ENCODE measurements at regions not wholly inside any gene's neighbourhood (a gene's known extent, or its start where the extent isn't known, plus 50 kb on each side); places are given as distances from the start of the nearest gene placed in this dataset.

DNA sequence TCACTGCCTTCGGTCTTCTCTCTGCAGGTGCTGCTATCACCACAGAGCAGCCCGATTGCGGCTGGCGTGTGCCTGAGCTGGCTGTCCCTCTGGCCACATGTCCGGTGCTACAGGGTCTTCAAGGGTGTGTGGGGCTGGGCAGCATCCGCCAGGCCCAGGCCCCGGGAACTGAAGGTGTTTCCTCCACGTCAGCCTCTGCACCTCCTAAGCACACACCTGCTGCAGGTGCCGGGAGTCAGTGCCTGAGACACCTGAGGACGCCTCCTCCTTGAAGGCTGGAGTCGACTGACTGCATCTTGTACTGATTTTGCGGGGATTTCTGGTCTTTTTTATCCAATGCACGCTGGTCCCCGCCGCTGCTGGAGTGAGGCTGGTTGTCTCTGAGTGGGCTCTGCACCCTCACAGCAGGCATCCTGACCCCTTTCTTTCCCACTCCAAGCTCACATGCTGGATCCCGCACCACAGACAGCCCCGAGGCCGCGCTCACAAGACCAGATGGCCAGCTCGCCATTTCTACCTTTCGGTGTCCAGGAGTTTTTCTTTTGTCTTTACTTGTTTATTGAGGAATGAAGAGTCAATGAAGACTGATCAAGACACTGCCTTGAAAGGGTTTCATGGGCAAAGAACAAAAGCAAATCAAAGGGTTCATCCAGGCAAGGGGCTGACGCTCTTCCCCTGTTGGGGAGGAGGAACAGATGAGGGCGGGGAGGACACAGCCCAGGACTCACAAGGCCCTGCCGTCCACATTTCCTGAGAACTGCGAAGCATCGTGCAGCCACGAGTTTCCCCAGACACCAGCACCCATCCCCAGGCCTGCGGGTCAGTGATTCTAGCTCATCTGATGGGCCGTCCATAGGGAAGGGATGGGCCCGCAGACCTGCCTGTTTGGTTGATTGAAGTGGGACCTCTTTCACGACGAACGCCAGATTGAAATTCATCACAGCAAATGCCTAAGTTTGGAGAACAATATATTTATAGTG lies 203.8 kb upstream of the SOX1 start:
- no peak for DNase-seq (ENCODE audit: low spot score)

DNA sequence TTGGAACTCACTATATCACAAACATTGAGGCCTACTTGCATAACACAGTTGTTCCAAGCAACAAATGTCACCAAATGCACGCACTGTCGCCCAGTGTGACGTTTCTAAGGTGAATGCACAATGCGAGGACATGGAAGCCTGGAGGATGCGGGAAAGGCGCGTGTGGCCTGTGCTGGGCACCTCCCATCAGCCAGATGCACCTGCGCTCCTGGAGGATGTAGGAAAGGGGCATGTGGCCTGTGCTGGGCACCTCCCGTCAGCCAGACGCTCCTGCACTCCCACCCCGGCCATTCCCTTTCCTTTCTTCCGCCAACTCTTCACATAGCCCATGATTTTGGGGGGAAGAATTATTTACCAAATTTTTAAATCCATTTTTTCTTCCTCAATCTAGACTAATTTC lies 202.4 kb upstream of the SOX1 start:
- DNase-seq (ENCODE audit: low spot score), result no peak

DNA sequence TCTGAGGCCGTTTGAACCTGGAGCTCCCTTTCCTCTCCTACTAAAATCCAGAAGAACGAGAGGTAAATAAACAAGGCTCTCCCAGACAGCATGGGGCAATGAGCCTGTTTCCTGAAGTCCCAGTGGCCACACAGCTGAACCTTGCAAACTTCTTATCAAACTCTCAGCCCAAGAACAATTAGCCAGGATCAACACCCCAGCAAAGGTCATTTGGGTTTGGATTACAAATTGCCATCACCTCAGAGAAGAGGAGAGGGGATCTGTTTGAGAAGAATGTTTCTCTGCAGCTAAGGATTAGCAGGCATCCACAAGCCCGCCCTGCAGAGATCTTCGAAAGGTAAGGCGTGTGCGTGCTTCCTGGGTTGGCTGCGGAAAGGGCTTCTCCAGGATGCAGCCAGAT lies 201.9 kb upstream of the SOX1 start:
- no peak for DNase-seq (ENCODE audit: low spot score)

DNA sequence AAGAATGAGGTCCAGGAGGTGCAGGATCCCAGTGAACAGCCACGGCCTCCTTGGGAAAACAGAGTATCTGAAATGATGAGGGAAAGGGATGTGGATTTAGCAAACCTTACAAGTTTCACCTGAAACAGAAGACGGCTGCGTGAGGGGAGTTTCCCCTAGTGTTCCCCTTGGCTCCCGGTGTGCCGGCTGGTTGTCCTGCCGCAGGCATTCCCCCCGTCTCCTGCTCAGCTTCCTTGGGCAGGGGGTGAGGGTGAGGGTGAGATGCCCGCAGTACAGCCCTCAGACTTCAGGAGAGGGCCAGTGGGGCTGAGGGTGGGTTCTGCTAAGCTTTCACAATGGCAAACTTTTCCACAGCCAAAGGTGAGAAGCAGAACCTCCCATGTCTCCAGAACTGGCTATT lies 201.1 kb upstream of the SOX1 start:
- DNase-seq (ENCODE audit: low spot score), result no peak

DNA sequence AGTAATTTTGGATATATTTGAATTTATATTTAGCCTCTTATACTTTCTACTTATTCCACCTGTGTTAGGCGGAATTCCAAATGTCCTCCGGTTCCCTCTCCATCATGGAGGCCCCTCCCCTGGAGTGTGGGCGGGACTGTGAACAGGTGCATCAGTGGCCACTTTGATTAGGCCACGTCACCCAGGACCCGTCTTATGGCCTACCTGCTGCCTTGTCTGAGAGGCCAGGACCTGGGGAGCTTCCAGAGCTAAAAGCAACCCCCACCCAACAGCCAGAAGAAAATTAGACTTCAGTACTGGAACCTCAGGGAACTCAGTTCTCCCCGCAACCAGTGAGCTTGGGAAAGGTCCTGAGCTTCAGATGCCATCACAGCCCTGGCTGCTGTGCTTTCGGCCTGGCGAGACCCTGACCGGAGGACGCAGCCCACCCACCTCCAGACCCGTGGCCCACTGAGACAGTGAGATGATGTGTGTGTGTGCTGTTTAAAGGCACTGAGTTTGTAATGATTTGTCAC lies 200.2 kb upstream of the SOX1 start:
- no peak for DNase-seq (ENCODE audit: low spot score)

DNA sequence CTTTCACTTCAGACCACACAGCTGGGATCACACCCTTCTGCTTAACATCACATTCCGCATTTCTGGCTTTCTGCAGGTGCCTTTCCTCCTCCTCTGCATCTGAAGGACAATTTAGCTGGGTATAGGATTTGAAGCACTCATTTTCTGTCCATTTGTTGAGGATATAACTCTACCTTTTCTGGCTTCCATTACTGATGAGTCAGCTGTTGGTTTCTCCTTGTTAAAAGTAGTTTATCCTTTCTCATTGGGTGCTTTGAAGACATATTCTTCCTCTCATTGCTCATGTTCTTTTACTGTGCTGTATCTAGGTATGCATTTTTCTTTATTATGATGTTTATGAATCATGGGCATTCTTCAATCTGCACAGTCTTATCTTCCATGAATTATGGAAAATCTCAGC lies 199.3 kb upstream of the SOX1 start:
- DNase-seq (ENCODE audit: low spot score), result no peak

DNA sequence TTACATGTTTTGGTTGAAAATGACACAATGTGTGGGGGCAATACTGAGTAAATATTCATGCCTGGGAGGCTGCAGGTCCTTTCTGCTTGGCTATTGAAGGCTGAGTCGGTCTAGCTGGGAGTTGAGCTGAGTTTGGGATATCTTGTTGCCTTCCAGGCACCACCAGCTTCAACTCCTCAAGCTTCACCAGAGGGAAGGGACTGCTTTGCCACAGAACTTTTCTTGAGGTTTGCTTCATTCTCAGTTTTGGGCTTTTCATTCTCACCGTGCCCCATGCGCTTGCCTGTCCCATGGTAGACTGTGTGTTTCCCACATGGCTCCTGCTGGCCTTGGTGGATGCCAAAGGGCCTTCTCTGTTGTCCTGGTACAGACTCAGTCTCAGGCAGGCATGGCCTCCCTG lies 198.2 kb upstream of the SOX1 start:
- DNase-seq (ENCODE audit: low spot score), result no peak

DNA sequence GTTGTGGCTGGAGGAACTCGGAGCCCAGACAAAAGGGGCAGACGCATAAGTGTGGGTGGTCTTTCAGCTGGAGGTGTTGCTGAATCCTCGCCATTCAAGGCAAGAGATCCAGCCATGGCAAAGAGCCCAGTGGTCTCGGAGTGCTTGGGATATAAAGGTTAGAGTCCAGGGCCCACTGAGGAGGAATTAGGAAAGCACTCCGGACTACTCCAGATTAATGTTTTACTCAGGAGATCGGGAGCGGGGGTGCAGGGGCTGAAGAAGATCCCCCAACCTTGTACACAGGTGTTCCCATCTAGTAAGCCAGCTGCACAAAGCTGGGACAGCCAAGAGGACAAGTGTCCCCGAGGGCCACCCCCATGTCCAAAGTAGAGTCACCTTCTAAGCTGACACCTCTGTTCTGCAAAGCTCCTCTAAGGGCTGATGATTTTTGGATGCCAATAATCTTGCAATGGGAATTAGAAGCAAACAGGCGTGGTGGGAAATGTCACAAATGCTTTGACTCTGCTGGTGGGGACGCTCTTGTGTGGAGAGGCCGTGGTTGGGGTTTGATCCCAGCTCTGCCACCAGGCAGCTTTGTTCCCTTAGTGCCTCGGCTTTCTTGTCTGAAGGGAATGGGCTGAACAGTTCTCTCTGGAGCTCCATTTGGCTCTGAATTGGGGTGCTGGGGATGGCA lies 194.3 kb upstream of the SOX1 start:
- DNase-seq (ENCODE audit: low spot score), result no peak

DNA sequence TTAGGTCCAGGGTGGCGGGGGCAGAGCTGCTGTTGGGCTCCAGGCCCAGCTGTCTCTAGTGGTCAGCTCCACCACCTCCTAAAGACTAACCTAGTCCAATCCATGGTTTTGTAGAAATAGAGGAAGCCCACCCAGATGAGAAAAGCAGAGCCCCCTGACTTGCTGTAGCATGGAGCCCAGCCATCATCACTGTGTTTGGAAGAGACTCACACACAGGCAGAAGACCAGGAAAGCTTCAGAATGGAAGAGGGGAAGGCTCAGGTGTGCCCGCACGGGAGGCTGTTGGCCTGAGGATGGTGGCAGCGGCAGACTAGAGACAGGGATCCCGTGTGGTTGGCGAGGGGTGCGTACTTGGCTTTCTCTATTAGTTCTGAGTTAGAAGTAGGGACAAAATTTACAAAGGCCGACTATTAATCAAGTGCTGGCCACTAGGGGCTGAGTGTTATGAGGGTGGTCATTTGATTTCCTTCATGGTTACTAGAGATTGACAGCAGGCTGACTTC lies 193.2 kb upstream of the SOX1 start:
- DNase-seq (ENCODE audit: low spot score), result no peak

DNA sequence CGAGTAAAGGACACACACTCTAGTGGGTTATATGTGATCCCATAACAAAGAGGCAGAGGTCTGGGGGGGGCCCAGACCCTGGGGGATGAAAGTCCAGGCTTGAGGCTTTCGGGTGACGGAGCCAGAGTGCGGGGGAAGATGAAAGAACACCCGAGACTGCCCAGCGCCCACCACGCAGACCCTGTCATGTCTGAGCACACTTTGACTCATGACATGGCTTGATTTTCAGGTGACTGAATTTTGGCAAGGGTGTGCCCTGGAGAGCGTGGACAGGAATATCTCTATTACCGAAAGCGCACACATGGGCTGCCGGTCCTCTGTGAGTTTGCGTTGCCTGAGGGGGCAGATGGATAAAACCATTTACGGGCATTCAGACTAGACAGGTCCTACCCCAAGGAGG lies 192.0 kb upstream of the SOX1 start:
- no peak for DNase-seq (ENCODE audit: low spot score)

DNA sequence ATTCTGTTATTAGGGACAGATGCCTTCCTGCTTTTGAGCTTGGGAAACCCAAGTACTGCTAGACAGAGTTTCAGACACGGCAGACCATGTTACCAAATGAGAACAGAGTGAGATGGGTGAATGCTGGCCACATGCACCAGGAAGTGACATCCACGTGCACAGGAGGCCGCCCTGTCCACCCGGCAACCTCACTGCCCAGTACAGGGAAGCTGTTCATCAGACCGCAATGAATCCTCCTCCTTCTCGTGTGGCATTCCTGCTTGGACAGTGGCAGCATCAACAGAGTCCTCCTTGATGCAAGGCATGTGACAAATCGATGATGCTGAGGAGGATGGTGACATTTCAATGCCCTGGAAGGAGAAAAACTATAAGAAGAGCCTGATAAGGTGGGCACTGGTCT lies 191.0 kb upstream of the SOX1 start:
- no peak for DNase-seq (ENCODE audit: low spot score)

DNA sequence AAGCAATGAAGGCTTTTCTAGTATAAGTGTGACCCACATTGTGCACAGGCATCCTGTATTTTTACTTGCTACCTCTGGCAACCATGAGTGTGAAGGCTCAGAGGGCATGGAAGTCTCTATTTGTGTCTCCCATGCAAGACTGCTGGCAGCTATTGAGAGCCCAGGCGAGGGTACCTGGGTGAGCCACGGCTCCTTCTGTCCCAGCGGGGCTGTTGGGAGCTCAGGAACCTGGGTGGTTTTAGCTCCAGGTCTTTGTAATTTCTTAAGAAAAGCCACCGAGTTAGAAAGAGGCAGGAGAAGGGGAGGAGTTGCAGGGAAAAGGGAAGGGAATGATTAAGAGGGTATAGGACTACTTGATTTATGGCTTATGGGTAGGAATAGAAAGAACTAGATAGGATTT lies 190.4 kb upstream of the SOX1 start:
- DNase-seq (ENCODE audit: low spot score), result no peak

DNA sequence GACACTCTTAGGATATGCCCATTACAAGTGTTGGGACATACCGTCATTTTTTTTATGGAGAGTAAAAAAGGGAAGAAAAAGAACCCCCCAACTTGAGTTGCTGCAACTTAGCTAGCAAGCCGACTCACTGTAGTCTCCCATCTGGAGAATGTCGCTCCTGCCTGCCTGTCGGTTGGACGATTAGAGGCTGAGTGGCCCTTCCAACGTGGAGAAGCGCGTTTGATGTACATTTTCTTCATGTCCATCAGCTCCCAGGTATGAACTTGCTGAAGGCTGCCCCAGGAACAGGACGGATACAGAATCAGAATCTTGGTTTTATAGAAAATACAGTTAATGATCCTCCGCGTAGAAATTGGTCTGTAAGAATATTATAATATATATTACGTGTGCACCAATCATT lies 189.0 kb upstream of the SOX1 start:
- DNase-seq (ENCODE audit: low spot score), result no peak

DNA sequence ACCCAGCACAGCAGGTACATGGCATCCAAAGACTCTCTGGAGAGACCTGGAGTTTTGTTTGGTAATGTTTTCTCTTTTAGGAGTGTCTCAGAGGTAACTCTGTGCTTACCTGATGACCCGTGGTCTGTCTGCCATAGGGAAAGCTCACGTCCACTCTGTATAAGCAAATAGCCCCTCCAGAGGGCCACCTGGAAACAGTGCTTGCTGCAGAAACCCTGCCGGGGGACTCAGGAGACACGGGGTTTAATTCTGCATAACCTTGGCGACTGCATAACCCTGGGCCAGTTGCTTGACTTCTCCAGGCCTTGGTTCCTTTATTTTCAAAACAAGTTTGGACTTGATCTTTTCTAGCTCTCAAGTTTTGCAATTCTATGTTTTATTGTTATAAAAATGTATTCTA lies 187.2 kb upstream of the SOX1 start:
- DNase-seq (ENCODE audit: low spot score), result no peak

DNA sequence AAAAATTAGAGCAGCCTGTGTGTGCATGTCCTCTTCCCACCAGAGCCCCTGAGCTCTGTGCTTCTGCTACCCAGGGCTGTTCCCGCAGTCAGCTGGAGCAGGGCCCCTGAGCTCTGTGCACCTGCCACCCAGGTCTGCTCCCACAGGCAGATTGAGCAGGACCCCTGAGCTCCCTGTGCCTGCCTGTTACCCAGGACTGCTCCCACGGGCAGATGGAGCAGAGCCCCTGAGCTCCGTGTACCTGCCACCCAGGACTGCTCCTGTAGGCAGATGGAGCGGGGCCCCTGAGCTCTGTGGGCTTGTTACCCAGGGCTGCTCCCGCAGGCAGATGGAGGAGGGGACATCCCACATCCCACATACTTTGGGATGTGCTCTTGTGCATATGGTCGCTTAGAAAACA lies 186.8 kb upstream of the SOX1 start:
- DNase-seq (ENCODE audit: low spot score), result no peak

DNA sequence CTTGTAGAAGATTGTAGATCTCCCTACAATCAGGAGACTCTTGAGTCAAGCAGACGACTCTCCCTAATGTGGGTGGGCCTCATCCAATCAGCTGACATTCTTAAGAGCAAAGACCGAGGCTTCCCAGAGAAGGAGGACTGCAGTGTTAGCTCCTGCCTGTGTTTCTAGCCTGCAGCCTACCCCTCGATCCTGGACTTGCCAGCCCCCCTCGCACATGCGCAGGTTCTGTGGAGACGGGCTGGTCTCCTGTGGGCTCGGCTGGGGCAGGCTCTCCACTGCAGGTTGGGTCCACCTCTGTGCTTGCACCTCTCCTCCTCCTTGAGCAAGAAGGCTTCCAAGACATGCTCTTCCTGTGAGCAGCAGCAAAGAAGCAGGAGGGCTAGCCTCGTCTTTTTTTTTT lies 185.2 kb upstream of the SOX1 start:
- DNase-seq (ENCODE audit: low spot score), result no peak

DNA sequence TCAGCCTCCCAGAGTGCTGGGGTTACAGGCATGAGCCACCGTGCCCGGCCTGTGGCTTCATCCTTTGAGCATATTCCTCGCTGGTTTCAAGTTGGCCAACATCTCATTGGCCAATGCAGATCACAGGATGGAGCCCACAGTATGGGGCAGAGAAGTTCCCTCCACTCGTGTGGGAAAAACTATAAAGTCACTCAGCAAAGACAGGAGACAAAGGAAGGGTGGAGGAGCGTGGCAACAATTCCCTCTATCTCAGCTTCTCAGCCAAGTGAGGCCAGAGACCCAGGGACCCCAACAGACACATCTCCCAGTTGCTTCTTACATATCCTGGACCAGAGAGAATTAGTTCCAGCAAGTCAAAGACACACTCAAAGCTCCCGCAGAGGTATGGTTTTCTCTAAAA lies 184.6 kb upstream of the SOX1 start:
- no peak for DNase-seq (ENCODE audit: low spot score)

DNA sequence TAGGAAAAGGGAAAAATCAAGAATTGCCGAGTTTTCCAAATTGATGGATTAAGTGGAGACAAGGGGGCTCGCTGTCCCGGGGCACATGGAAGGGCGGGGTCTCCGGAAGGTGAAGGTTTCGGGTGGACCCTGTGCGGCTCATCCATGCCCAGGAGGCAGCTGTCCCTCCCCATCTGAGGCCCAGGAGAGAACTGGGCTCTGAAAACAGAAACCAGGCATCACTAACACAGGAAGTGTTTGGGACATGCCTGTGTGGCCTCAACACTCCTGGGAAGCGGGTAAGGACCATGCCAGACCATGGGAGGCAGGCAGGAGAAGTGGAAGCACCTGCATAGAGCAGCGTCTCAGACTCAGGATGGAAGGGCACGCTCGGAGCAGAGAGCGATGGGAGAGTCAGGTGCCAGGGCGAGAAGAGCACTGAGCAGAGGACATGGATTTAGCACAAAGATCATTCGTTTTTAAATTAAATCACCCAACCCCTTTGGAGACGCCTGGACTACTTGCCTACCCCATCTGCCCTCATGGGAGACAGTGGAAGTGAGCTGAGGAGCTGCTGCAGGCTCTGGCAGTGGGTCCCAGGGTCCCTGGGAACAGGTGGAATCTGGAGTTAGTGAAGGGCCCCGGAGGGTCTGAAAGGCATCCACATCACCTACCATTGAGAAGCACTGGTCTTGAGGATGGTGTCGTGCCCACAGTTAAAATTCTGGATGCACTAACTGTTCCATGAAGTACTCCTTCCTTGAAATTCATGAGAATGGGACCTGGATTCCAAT lies 183.2 kb upstream of the SOX1 start:
- no peak for DNase-seq (ENCODE audit: low spot score)

DNA sequence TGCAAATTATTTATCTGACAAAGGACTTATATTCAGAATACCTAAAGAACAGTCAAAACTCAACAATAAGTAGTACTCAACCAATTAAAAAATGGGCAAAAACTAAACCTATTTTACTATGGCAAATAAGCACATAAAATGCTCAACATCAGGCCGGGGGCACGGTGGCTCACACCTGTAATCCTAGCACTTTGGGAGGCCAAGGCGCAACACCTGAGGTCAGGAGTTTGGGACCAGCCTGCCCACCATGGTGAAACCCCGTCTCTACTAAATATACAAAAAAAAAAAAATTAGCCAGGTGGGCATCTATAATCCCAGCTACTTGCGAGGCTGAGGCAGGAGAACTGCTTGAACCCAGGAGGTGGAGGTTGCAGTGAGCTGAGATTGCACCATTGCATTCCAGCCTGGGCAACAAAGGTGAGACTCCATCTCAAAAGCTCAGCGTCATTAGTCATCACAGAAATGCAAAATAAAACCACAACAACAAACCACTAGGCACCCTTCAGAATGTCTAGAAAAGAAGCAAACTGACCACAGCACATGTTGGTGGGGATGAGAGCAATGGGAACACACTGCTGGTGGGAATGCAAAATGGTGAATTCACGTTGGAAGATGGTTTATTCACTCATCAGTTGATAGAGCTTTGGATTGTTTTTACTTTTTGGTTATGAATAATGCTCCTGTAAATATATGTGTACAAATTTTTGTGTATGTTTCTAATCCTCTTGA lies 180.6 kb upstream of the SOX1 start:
- no peak for DNase-seq (ENCODE audit: low spot score)

DNA sequence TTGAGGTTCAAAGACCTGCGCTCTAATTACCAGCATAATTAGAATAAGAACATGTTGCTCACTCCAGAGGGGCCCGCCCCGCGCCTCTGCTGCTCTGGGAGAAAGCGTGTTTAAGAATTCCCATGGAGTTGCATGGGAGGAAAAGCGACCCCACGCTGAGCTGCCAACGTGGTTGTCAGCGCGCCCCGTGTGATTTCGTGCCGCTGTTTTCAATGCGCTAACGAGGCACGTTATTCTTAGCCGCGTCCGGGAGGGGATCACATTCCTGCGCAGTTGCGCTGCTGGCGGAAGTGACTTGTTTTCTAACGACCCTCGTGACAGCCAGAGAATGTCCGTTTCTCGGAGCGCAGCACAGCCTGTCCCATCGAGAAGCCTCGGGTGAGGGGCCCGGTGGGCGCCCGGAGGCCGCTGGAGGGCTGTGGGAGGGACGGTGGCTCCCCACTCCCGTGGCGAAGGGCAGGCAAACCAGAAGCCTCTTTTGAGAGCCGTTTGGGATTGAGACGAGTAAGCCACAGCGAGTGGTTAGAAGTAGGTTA lies 173.8 kb upstream of the SOX1 start:
- no peak for DNase-seq (ENCODE audit: low spot score)

Data from D341Med (cell line).